Esophagus squamous epithelium (tissue), 4 donors: ENCODE measurements at regions not wholly inside any gene's neighbourhood (a gene's known extent, or its start where the extent isn't known, plus 50 kb on each side); places are given as distances from the start of the nearest gene placed in this dataset.
"Not testable (repeated sequence)": the region's sequence is repeated elsewhere in the genome, so short reads cannot be mapped to it uniquely, and the experiment has no call there.

Experiments used
- POLR2A ChIP-seq, 4 donors: fragments of 450-650 bp; IDR thresholded peaks; one replicate each; pipeline ENCODE4 v1.6.1; 2017; ENCODE audit warnings: antibody characterized with exemption in 4 of 4, mild to moderate bottlenecking in 4 of 4, moderate library complexity in 3 of 4
- TF ChIP-seq, protein P1 (sequence below), 6 experiments: fragments of 450-650 bp in 4 of 6; fragments of 200-600 bp in 2 of 6; sonication (generic) in 2 of 6; IDR thresholded peaks; one replicate each; pipeline ENCODE4 v1.5.1; 2016 to 2019; ENCODE audit warnings: antibody characterized with exemption in 6 of 6, mild to moderate bottlenecking in 4 of 6, moderate library complexity in 4 of 6

DNA sequence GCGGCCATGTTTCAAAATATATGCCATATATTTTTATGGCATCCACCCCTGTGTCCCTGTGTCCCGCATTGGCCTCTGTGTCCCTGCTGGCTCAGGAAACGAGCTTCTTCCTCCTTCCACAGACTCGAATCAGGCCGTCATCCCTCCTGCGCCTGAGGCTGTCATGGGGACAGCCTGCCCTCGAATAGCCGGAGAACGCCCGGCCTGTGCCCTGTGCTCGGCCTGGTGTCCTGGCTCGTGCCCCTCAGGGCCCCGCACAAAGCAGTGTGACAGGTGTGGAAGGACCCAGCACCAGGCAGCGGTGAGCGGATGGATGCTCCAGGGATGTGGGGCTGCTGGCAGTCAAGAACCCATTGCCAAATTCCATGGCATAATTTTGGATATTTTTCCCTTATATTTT lies 1500.0 kb downstream of the FOXD4L5 start:
- TF ChIP-seq, protein P1, sequence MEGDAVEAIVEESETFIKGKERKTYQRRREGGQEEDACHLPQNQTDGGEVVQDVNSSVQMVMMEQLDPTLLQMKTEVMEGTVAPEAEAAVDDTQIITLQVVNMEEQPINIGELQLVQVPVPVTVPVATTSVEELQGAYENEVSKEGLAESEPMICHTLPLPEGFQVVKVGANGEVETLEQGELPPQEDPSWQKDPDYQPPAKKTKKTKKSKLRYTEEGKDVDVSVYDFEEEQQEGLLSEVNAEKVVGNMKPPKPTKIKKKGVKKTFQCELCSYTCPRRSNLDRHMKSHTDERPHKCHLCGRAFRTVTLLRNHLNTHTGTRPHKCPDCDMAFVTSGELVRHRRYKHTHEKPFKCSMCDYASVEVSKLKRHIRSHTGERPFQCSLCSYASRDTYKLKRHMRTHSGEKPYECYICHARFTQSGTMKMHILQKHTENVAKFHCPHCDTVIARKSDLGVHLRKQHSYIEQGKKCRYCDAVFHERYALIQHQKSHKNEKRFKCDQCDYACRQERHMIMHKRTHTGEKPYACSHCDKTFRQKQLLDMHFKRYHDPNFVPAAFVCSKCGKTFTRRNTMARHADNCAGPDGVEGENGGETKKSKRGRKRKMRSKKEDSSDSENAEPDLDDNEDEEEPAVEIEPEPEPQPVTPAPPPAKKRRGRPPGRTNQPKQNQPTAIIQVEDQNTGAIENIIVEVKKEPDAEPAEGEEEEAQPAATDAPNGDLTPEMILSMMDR (IDR thresholded peaks at IDR 0.05), result not testable (repeated sequence)
- not testable (repeated sequence) for TF ChIP-seq POLR2A (IDR thresholded peaks at IDR 0.05)
